GM21723 (cell line): ENCODE measurements at regions not wholly inside any gene's neighbourhood (a gene's known extent, or its start where the extent isn't known, plus 50 kb on each side); places are given as distances from the start of the nearest gene placed in this dataset.
"Not testable (repeated sequence)": the region's sequence is repeated elsewhere in the genome, so short reads cannot be mapped to it uniquely, and the experiment has no call there.

Source experiments
- ATAC-seq: cut with Tn5 transposase; IDR thresholded peaks from one replicate; pipeline ENCODE4 v1.9.1; 2021; ENCODE audit warnings: mild to moderate bottlenecking, moderate library complexity; ENCODE audit not compliant: unreplicated experiment

GRCh38 chr14:83253870-83254269, 1720.2 kb upstream of the SEL1L start:
- no peak for ATAC-seq

GRCh38 chr14:83255015-83255726, 1721.5 kb upstream of the SEL1L start:
- no peak for ATAC-seq

- no peak for ATAC-seq
These were observed 1722.1 kb upstream of the SEL1L start for GRCh38 chr14:83255727-83256090.

- ATAC-seq: no peak
These were observed 1724.1 kb upstream of the SEL1L start for GRCh38 chr14:83257466-83258439.

GRCh38 chr14:83260751-83261150, 1727.1 kb upstream of the SEL1L start:
- no peak for ATAC-seq

GRCh38 chr14:83269583-83269982, 1735.9 kb upstream of the SEL1L start:
- ATAC-seq: no peak

GRCh38 chr14:83271663-83272062, 1738.0 kb upstream of the SEL1L start:
- ATAC-seq: no peak

GRCh38 chr14:83280719-83281118, 1747.1 kb upstream of the SEL1L start:
- ATAC-seq: no peak

GRCh38 chr14:83282706-83283105, 1749.1 kb upstream of the SEL1L start:
- no peak for ATAC-seq

GRCh38 chr14:83287300-83287699, 1753.6 kb upstream of the SEL1L start:
- ATAC-seq: no peak

GRCh38 chr14:83289390-83289789, 1755.7 kb upstream of the SEL1L start:
- no peak for ATAC-seq

GRCh38 chr14:83289896-83290295, 1756.2 kb upstream of the SEL1L start:
- ATAC-seq: no peak

- no peak for ATAC-seq
These were observed 1756.8 kb upstream of the SEL1L start for GRCh38 chr14:83290447-83290846.

GRCh38 chr14:83291714-83292113, 1758.1 kb upstream of the SEL1L start:
- ATAC-seq: no peak

GRCh38 chr14:83294941-83295340, 1761.3 kb upstream of the SEL1L start:
- ATAC-seq: no peak

GRCh38 chr14:83297361-83297760, 1763.7 kb upstream of the SEL1L start:
- no peak for ATAC-seq

- not testable (repeated sequence) for ATAC-seq
These were observed 1764.4 kb upstream of the SEL1L start for GRCh38 chr14:83298016-83298415.

GRCh38 chr14:83300476-83301064, 1766.9 kb upstream of the SEL1L start:
- peak; percentile 60 for ATAC-seq

GRCh38 chr14:83301791-83302190, 1768.1 kb upstream of the SEL1L start:
- no peak for ATAC-seq

GRCh38 chr14:83309211-83309610, 1775.6 kb upstream of the SEL1L start:
- no peak for ATAC-seq

GRCh38 chr14:83309833-83310232, 1776.2 kb upstream of the SEL1L start:
- no peak for ATAC-seq

GRCh38 chr14:83312511-83312910, 1778.9 kb upstream of the SEL1L start:
- no peak for ATAC-seq
